ENCODE measurements at regions not wholly inside any gene's neighbourhood (a gene's known extent, or its start where the extent isn't known, plus 50 kb on each side); places are given as distances from the start of the nearest gene placed in this dataset.

DNA sequence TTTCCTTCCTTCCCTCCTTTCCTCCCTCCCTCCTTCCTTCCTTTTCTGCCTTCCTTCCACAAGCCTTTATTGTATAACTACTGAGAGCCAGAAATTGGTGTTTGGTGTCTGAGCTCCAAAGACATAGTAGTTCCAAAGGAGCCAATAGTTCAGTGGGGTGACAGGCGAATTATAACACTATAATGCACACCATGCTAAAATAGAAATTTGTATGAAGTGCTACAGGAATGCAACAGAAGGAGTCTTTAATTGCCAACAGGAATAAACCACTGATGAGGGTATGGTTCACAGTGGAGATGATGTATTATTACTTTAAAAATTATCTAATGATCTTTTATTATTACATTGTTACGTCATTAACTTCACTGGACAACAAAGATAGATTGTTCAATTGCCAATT is 158.8 kb upstream of the SP8 start:
- no peak for DNase-seq (ENCODE audit: low spot score)

DNA sequence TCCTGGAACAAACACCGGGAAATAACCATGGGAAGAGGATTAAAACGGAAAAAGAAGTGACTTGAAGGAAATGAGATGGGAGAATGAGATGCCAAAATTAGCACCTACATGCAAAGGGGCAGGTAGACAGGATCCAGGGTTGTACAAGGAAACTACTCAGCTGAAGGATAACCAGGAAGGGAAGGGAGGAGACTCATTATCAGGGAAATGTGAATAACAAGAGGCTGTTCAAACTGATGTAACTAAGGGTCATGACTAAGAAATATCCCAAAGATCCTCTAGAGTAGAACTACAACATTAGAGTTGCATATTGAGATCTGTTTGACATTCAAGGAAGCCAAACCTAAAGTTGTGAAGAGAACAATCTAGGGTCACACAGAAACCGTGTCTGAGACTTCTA is 166.2 kb upstream of the SP8 start:
- no peak for DNase-seq (ENCODE audit: low spot score)

DNA sequence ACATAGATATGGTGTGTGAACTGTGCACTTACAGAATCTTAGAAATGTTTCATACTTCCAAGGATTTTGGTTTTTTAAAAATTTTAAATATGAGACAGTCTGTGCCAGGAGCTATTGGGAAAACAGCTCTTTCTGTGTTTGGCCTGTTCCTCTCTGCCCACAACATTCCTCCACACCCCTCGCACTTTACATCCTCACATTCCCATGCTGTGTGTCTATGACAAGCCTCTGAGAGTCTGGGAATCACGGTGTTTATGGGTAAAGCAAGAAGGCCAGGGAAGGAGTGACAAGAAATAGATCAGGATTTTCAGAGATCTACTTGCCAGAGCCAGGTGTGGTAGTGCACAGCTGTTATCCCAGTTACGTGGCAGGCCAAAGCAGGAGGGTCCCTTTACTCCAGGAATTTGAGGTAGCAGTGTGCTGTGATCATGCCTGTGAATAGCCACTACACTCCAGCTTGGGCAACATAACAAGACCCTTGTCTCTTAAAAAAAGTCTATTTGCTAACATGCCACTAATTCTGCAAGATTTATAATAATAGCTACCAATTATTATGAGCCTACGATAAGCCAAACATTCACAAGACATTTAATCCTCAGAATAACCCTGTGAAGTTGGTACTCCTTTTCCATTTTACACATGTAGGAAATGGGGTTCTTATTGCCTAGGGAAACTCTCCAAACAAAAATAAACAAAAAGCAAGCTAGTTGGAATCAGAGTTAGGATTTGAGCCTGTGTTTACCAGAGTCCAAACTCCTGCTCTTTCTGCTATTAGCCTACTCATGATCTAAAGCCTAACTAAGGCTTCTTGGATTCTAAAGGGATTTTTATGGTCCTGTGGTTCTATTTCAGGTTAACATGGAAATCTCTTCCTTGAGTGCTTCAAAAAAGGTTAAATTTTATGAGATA is 168.3 kb upstream of the SP8 start:
- DNase-seq (ENCODE audit: low spot score): no peak

DNA sequence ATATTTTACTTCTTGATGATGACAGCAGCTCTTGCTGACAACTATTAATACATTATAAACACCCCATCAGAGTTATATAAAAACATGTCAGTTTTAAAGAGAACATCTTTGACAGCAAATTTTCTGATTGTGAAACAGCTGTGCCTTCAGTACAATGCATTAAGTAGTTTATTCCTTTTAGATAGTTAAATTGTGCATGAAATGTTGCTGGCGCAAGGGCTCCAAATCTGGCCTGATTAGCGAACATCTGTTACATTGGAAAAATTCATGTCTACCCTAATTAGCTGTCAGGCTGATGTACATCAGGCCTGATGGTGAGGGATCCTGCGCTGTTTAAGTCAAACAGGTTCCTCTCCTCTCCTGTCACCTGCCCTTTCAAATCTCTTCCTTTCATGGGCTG is 171.9 kb upstream of the SP8 start:
- DNase-seq (ENCODE audit: low spot score): no peak

DNA sequence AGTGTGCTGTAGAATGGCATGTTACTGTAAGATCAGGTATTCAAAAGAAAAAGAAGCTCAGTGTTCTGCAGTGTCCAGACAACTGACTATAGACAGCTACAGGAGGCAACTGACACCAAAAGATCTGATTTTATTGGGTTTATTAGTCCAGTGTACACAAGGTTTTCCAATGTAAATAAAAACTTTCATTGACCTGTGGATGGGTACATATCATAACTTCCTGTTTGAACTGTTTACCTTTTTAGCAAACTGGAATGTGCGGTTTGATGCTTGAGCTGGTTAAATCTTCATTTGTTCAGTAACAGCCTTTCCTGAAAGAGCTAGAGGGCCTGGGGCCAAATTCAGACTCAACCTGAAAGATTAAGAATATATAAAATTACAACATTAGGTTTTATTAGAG is 172.6 kb upstream of the SP8 start:
- DNase-seq (ENCODE audit: low spot score): no peak

DNA sequence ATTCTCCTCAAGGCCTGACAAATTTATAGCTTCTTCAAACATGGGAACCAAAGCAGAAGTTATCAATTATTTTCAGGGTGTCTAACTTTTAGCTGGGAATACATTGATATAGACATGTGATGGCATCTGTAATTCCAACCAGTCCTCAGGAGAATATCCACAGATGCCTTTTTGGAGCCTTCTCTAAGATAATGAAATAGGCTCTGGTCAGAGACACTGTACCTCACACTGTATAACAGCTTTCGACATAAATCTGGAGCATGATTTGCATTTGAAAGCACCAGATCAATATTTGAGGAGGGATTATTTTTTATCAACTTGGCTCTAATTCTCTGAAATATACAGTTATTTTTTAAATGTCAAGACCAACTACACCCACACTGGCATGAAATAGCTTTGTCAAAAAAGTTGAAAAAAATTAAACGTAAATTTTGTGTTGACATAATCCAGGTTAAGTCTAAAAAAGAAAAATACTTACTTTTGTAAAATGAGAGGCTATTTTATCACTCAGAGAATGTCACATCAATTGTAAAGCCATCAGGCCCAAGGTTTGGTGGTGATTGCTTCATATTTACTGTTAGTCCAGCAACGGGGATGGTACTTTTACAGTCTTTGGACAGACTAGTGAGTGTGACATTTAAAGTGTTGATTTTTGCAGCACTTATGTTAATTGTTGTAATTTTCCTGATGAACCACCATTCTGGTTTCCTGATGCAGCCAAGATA is 177.0 kb upstream of the SP8 start:
- DNase-seq (ENCODE audit: low spot score): no peak

DNA sequence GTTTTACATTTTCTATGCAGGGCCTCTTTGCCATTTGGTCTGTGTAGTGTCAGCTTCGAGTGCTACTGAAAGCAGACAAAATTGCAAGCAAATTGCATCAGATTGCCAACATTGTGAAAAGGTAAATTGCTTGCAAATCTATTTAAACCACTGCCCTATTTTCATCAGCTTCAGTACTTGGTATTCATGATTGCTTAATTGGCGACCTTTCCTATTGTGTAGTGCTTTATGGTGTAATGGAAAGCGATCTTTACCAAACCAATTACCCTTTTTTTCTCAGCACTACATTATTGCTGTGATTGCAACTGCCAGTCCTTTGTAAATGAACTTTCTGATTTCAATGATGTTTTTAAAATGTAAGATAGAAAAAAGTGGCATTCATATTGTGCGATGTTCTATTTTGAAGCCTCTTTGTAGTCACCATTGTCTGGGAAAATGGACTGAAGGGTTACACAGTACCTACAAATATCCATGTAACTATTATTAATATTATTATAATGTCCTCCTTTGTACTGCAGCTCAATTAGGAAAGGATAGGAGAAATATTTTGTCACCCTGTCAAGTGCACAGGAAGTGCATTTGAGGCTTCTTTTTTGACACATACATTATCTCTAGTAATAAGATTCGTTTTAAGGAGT is 177.7 kb upstream of the SP8 start:
- no peak for DNase-seq (ENCODE audit: low spot score)

DNA sequence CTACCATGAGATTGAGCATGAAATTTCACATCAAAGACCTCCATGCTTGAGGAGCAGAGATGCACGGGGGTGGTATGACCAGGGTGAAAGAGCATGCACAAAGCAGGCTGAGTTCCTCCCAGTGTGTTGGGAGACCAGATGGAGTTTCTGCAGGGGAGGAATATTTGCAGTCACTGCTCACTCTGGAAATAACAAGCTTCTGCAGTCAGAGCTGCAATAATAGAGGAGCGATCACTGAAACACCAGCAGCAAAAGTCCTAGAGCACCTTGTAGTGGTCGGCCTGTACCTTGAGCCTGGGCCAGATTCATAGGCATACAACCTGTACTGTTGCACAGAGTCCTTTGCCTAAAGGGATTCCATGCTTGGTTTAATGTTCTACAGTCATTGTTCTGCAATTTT is 184.5 kb upstream of the SP8 start:
- no peak for DNase-seq (ENCODE audit: low spot score)

DNA sequence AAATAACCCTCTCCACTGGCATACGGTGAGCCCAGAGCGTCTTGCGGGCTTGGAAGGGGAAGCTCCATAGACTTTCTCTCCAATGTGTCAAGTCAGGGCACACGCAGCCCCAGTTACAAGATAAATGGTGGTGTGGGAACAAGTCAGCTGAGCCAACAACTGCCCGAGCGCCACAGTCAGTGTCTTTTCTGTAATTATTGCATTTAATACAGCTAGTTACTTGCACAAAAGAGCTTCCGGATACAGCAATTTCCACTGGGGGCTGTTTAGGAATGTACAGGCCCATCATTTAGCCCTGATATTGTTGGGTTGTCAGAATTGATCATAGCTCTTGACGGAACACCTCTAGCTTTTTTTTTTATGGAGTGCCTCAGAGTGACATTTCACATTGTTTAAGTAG is 193.5 kb upstream of the SP8 start:
- no peak for DNase-seq (ENCODE audit: low spot score)

DNA sequence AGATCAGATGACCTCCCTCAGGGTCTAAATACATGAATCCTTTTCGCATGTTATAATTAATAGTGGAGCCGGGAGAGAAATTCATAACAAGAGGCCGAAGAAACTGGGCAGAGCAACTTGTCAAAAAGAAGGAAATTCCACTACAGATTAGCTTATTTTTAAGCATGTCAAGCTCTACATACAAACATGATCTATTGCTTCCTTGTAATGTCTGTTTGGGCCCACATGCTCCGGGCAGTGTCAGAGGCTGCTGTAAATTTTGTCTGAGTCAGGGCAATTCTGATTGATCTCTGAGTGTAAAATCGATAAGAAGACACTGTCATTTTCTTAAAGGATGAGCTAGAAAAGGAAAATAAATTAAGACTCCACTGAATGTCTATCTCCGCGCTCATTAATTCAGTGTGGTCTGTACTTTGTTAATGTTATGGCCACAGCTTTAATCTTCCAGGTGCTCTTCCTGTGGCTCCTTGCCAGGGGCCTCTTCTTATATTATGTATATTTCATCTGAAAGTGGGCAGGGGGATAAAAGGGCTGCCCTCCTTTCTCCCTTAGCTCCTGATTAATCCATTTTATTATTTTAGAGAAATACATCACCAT is 194.1 kb upstream of the SP8 start:
- DNase-seq (ENCODE audit: low spot score): no peak

DNA sequence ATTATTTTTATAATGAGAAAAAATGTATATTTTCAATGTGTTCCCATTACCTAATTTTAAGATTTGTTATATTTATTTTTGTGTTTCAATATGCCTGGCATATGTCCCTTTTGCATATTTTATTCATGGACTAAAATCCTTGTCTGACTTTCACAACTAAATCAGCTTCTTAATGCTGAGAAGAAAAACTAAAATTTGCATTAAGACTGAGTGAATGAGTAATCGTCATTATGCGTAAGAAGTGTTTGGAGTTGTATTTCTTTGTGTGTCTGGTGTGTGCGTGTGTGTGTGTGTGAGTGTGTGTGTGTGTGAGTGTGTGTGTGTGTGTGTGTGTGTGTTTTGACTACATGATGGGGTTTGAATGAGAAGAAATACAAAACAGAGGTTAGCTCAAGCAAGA is 201.7 kb upstream of the SP8 start:
- DNase-seq (ENCODE audit: low spot score): no peak

DNA sequence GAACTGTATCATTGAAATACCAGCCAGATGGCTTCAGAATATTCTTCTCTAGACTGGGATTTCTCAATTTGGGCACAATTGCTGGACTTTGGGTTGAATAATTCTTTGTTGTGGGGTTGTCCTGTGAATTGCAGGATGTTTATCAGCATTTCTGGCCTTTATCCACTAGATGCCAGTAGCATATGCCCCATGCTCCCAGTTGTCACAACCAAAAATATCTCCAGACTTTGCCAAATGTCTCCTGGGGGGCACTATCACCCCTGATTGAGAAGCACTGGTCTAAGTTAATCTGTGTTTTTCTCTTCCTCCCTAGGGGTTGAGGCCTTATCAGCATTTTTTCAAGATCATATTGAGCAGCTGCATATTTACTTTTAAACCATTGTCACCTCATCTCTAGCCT is 204.9 kb upstream of the SP8 start:
- DNase-seq (ENCODE audit: low spot score): no peak

DNA sequence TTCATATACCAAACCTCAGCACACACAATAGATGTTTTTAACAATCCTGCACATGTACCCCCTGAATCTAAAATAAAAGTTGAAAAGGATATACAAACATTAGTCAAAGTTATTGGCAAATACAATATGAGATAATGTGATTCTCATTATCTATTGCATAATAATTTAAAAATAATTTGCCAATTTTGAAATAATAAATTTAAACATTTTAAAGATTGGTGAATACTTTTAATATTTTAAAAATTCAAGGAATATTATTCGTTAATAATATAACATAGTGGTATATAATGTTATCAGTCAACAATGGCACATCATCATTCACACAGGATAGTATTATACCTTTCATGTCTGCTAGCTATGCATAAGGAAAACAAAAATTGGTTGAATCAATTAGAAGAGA is 207.0 kb upstream of the SP8 start:
- DNase-seq (ENCODE audit: low spot score): no peak

DNA sequence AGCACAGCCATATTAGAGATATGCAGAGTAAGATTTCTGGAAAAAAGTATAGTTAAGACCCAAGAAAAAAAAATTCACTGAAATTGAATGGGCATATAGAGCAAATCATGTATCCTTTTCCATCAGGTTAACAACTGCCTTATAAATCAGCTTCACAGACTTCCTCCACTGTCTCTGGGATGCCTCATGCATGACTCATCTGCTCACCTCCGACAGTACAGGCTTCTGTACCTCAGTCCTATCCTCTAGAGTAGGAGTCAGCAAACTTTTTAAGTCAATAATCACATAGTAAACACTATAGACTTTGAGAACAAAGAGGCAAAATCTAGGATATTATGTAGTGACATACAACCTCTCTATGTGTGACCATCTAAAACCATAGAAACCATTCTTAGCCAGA is 211.6 kb upstream of the SP8 start:
- no peak for DNase-seq (ENCODE audit: low spot score)

DNA sequence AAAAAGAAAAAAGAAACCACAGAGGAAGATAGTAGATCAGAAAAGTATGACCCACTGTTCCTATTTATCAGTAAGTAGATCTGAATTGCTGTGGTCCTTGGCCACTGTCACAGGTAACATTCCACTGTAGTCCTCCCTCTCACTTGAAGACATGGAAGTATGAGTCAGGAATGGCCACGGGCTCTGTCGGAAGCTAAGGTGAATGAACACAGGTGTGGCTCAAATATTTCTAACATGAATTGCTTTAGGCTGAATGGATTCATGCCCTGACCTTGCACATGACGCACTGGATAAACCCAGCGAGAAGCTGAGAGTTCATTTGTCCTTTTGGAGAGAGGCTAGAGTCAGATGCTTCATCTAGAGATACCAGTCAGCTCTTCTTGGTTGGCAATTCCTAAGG is 224.5 kb upstream of the SP8 start:
- no peak for DNase-seq (ENCODE audit: low spot score)

DNA sequence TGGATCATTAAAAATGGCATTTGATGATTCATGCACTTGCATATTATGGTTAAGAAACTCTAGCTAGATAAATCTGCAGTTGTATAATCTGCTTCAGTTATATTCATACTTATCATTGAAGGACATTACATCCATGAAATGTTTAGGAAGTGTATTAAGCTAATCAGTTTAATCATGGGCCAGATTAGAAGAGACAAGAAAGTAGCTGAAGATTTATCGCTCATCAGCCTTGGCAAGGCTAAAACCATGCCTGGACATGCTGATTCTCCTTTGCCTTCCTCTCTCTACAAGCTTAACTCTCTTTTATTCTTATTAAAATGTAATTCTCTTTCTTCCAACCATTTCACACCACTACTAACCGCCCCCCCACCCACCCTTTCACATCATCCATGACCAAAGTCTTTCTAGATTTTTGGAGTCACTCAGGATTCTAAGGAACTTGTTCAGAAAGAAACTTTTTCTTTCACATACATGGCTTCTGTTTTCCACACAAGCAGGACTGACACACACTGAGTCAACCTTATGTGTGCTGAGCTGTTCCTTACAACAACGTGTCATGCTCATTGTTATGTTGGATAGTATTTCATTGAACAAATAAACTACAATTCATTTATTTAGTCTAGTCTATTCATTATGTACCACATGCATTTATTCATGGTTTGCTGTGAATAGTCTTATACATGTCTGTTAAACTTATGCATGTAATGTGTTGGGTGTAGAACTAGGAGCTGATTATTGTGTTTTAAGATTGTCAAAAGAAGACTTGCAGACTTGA is 227.3 kb upstream of the SP8 start:
- no peak for DNase-seq (ENCODE audit: low spot score)

DNA sequence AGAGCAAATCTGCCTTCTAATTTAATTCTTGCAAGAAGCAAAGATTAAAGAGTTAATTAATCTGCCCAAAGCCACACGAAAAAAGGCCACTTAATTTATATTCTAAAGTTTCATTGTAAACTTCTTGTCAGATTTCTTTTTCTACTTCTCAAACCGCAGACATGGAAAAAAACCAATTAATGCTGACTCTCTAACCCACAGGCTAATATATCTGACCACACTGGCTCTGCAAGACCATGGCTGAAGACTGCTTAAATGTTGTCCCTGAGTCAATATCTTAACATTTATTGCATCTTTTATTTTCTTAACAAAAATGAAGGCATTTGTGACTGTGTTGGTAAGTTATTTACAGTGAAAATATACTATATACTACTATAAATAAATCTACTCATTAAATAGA is 234.0 kb upstream of the SP8 start:
- DNase-seq (ENCODE audit: low spot score): no peak

DNA sequence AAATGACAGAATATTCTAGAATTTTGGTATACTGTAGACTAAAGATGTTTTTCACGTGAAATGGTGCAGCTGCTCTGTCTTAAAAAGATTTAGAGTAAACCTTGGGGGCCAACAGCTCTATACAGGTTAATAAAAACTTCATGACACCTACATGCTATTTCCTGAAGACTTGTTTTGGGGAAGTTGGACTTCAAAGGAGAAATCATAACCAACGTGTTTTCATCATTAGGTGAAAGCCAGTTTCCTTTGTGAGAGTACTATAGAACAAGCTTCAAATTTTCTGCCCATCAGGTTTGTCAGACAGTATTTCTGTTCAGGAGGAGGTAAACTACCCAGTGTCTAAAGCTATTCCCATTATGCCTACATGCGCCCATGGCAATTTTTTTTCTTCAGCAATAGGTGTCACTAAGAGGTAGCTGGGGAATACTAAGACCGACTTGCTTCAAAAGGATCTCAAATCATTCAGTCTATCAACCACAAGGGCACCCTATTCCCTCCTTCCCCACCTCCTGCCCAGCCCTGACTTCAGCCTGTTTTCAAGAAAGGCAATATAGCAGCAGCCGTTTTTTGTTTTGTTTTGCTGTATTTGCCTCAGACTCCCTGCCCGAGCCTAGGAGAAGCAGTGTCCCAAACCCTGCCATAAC is 237.3 kb upstream of the SP8 start:
- DNase-seq (ENCODE audit: low spot score): no peak

DNA sequence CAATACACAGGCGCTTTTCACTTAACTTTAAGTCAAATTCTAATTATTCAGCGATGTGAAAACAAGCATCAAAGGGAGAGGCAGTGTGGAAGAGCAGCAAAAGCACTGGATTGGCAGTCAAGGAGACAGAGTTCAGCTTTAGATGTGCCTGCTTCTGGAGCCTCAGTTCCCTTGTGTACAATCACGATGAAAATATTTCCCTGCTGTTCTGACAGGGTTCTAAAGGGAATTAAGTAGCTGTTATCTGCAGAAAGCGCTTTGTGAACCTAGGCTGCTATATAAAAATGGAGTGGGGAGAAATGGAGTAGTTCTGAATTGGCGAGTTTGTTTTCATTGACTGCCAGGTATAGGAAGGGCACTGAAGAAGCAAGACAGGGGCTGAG is 237.8 kb upstream of the SP8 start:
- DNase-seq (ENCODE audit: low spot score): no peak

DNA sequence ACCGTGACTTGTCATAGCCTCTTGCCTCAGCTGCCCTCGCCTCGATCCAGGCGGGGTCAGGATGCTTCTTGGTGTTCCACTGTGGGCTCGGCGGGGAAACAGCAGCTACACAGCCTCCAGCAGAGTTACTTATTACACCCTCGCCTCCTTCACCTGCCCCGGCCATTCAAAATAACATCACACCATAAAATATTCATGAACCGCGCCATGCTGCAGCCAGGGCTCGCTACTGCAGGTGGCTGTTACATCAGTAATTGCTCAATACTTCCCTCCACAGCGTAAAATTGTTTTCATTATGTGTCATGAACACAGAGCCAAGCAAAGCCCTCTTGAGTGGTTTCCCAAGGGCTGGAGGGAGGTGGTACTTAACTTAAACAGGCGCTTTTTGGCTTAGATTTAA is 241.5 kb upstream of the SP8 start:
- DNase-seq (ENCODE audit: low spot score): no peak

DNA sequence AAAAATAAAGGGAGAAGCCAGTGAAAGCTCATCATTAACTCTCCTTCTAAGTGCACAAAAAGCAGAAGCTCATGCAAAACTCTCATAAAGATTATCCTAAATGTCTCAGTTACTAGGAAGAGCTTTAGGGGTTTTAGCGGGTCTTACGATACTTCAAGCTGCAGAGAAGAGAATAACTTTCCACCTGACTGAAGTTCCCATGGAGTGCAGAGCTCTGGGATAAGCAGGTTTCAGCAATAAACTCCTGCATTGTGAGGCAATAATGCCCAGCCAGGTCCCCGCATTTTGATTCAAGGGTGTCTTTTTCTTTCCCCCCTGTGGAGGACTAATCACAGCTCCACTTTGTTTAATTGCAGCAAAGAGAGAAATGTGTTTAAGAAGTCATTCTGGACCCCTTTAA is 241.9 kb upstream of the SP8 start:
- no peak for DNase-seq (ENCODE audit: low spot score)

DNA sequence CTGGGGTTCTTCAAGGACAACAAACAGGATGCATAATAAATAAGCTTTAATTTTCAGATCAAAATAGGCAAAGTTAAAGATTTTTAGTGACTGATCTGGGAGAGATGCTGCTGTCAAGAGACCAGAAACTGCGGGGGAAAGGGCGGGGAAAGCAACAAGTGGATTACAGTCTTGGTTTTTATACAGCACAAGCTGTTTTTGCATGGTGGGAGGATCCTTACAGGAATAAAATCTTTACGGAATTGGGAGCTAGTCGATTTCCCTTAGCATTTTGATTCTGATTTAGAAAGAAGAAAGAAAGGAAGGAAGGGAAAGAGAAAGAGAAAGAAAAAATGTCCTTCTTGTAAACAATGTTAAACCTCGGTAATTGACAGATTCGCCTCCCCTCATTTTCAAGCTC is 242.3 kb upstream of the SP8 start:
- DNase-seq (ENCODE audit: low spot score): no peak
